ENCODE measurements at regions not wholly inside any gene's neighbourhood (a gene's known extent, or its start where the extent isn't known, plus 50 kb on each side); places are given as distances from the start of the nearest gene placed in this dataset.

- no peaks in the 10 kb centered on the region for H3K9me3 ChIP-seq (ENCODE audit: low read length)
- no peaks in the 10 kb centered on the region for H3K9me2 ChIP-seq (ENCODE audit: low read depth, low read length)
- no peak for TF ChIP-seq EZH2 (IDR thresholded peaks at IDR 0.05; ENCODE audit: borderline replicate concordance, low read length)
- TF ChIP-seq, protein P1, sequence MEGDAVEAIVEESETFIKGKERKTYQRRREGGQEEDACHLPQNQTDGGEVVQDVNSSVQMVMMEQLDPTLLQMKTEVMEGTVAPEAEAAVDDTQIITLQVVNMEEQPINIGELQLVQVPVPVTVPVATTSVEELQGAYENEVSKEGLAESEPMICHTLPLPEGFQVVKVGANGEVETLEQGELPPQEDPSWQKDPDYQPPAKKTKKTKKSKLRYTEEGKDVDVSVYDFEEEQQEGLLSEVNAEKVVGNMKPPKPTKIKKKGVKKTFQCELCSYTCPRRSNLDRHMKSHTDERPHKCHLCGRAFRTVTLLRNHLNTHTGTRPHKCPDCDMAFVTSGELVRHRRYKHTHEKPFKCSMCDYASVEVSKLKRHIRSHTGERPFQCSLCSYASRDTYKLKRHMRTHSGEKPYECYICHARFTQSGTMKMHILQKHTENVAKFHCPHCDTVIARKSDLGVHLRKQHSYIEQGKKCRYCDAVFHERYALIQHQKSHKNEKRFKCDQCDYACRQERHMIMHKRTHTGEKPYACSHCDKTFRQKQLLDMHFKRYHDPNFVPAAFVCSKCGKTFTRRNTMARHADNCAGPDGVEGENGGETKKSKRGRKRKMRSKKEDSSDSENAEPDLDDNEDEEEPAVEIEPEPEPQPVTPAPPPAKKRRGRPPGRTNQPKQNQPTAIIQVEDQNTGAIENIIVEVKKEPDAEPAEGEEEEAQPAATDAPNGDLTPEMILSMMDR (IDR thresholded peaks at IDR 0.05; ENCODE audit: low read length), result no peak
- H3K4me2 ChIP-seq (ENCODE audit: low read length), result no peak overlapping the region
- H3K4me1 ChIP-seq (ENCODE audit: insufficient read depth, low read length, severe bottlenecking), result no peaks in the 10 kb centered on the region
- H2AFZ ChIP-seq (ENCODE audit: low read length), result no peak overlapping the region
- no peak overlapping the region for H3K4me3 ChIP-seq (ENCODE audit: low read depth, low read length, poor library complexity, severe bottlenecking)
- no peak overlapping the region for H3K9ac ChIP-seq (ENCODE audit: low read length)
- no peaks in the 10 kb centered on the region for H3K27me3 ChIP-seq (ENCODE audit: insufficient read depth, low read length)
- no peak overlapping the region for H3K27ac ChIP-seq (ENCODE audit: low read depth, low read length, poor library complexity, severe bottlenecking)
- H3F3A ChIP-seq (ENCODE audit: insufficient read depth, low read length), result no peaks in the 10 kb centered on the region
- H3K79me2 ChIP-seq (ENCODE audit: insufficient read depth, low read length), result no peaks in the 10 kb centered on the region
- no peaks in the 10 kb centered on the region for H4K20me1 ChIP-seq (ENCODE audit: insufficient read depth, low read length)
- H3K36me3 ChIP-seq (ENCODE audit: insufficient read depth, low read length), result no peaks in the 10 kb centered on the region
Observed at GRCh38 chr13:73513751-73514150, 454.9 kb downstream of the KLF5 start.

- no peaks in the 10 kb centered on the region for H3K9me2 ChIP-seq (ENCODE audit: low read depth, low read length)
- no peaks in the 10 kb centered on the region for H3F3A ChIP-seq (ENCODE audit: insufficient read depth, low read length)
- TF ChIP-seq EZH2 (IDR thresholded peaks at IDR 0.05; ENCODE audit: borderline replicate concordance, low read length), result no peak
- TF ChIP-seq, protein P1 (IDR thresholded peaks at IDR 0.05; ENCODE audit: low read length), result no peak
- no peaks in the 10 kb centered on the region for H3K36me3 ChIP-seq (ENCODE audit: insufficient read depth, low read length)
- H3K27ac ChIP-seq (ENCODE audit: low read depth, low read length, poor library complexity, severe bottlenecking), result no peak overlapping the region
- H3K79me2 ChIP-seq (ENCODE audit: insufficient read depth, low read length), result no peaks in the 10 kb centered on the region
- no peaks in the 10 kb centered on the region for H3K4me1 ChIP-seq (ENCODE audit: insufficient read depth, low read length, severe bottlenecking)
- H3K27me3 ChIP-seq (ENCODE audit: insufficient read depth, low read length), result no peaks in the 10 kb centered on the region
- no peak overlapping the region for H3K9ac ChIP-seq (ENCODE audit: low read length)
- H3K9me3 ChIP-seq (ENCODE audit: low read length), result no peaks in the 10 kb centered on the region
- H3K4me2 ChIP-seq (ENCODE audit: low read length), result no peak overlapping the region
- no peaks in the 10 kb centered on the region for H4K20me1 ChIP-seq (ENCODE audit: insufficient read depth, low read length)
- no peak overlapping the region for H3K4me3 ChIP-seq (ENCODE audit: low read depth, low read length, poor library complexity, severe bottlenecking)
- H2AFZ ChIP-seq (ENCODE audit: low read length), result no peak overlapping the region
Observed at GRCh38 chr13:73508841-73509240, 450.0 kb downstream of the KLF5 start.

GRCh38 chr13:73505376-73505890, 446.6 kb downstream of the KLF5 start:
- no peaks in the 10 kb centered on the region for H4K20me1 ChIP-seq (ENCODE audit: insufficient read depth, low read length)
- no peak overlapping the region for H3K4me2 ChIP-seq (ENCODE audit: low read length)
- no peaks in the 10 kb centered on the region for H3K9me3 ChIP-seq (ENCODE audit: low read length)
- no peak overlapping the region for H3K4me3 ChIP-seq (ENCODE audit: low read depth, low read length, poor library complexity, severe bottlenecking)
- H3K27me3 ChIP-seq (ENCODE audit: insufficient read depth, low read length), result no peaks in the 10 kb centered on the region
- H3K36me3 ChIP-seq (ENCODE audit: insufficient read depth, low read length), result no peaks in the 10 kb centered on the region
- H3K9ac ChIP-seq (ENCODE audit: low read length), result no peak overlapping the region
- no peak overlapping the region for H3K27ac ChIP-seq (ENCODE audit: low read depth, low read length, poor library complexity, severe bottlenecking)
- no peak overlapping the region for H2AFZ ChIP-seq (ENCODE audit: low read length)
- no peaks in the 10 kb centered on the region for H3K4me1 ChIP-seq (ENCODE audit: insufficient read depth, low read length, severe bottlenecking)
- TF ChIP-seq, protein P1 (IDR thresholded peaks at IDR 0.05; ENCODE audit: low read length), result no peak
- TF ChIP-seq EZH2 (IDR thresholded peaks at IDR 0.05; ENCODE audit: borderline replicate concordance, low read length), result no peak
- no peaks in the 10 kb centered on the region for H3K9me2 ChIP-seq (ENCODE audit: low read depth, low read length)
- H3K79me2 ChIP-seq (ENCODE audit: insufficient read depth, low read length), result no peaks in the 10 kb centered on the region
- H3F3A ChIP-seq (ENCODE audit: insufficient read depth, low read length), result no peaks in the 10 kb centered on the region
